Prostate gland (tissue), 2 donors: ENCODE measurements at regions not wholly inside any gene's neighbourhood (a gene's known extent, or its start where the extent isn't known, plus 50 kb on each side); places are given as distances from the start of the nearest gene placed in this dataset.

Source experiments
- POLR2A ChIP-seq: fragments of 450-650 bp; IDR thresholded peaks from one replicate; pipeline ENCODE4 v1.6.1; 2016; ENCODE audit warnings: antibody characterized with exemption, mild to moderate bottlenecking
- TF ChIP-seq, protein P1 (sequence below), 4 experiments: fragments of 200-600 bp in 2 of 4; fragments of 450-650 bp in 2 of 4; sonication (generic) in 2 of 4; IDR thresholded peaks; 1 replicate in 3 of 4; 2 replicates in 1 of 4; pipeline ENCODE4 v1.5.1; 2016 to 2019; ENCODE audit warnings: antibody characterized with exemption in 4 of 4, mild to moderate bottlenecking in 2 of 4, moderate library complexity in 2 of 4

- TF ChIP-seq, protein P1, sequence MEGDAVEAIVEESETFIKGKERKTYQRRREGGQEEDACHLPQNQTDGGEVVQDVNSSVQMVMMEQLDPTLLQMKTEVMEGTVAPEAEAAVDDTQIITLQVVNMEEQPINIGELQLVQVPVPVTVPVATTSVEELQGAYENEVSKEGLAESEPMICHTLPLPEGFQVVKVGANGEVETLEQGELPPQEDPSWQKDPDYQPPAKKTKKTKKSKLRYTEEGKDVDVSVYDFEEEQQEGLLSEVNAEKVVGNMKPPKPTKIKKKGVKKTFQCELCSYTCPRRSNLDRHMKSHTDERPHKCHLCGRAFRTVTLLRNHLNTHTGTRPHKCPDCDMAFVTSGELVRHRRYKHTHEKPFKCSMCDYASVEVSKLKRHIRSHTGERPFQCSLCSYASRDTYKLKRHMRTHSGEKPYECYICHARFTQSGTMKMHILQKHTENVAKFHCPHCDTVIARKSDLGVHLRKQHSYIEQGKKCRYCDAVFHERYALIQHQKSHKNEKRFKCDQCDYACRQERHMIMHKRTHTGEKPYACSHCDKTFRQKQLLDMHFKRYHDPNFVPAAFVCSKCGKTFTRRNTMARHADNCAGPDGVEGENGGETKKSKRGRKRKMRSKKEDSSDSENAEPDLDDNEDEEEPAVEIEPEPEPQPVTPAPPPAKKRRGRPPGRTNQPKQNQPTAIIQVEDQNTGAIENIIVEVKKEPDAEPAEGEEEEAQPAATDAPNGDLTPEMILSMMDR (IDR thresholded peaks at IDR 0.05) = no peak
- TF ChIP-seq POLR2A = no peak
These were observed 62.2 kb upstream of the CAPRIN2 start for GRCh38 chr12:30816742-30817465.
